Cerebellar nuclear complex (tissue), 1 donor: ENCODE measurements at regions not wholly inside any gene's neighbourhood (a gene's known extent, or its start where the extent isn't known, plus 50 kb on each side); places are given as distances from the start of the nearest gene placed in this dataset.

Source experiments
- DNase-seq, 2 experiments: peaks; one replicate each; lab custom pipeline; 2025; lab: John Stamatoyannopoulos, UW

GRCh38 chr4:25528391-25528790 is 127.3 kb upstream of the SLC34A2 start:
- DNase-seq, result no peak

GRCh38 chr4:25531272-25531671 is 124.4 kb upstream of the SLC34A2 start:
- DNase-seq, result no peak

- DNase-seq, result no peak
Measured at GRCh38 chr4:25532591-25532990, 123.1 kb upstream of the SLC34A2 start.

- no peak for DNase-seq
Measured at GRCh38 chr4:25533256-25533655, 122.4 kb upstream of the SLC34A2 start.

GRCh38 chr4:25535278-25535677 is 120.4 kb upstream of the SLC34A2 start:
- DNase-seq, result no peak

GRCh38 chr4:25535701-25536473 is 119.8 kb upstream of the SLC34A2 start:
- DNase-seq, result no peak

- DNase-seq, result no peak
Measured at GRCh38 chr4:25536564-25537320, 118.9 kb upstream of the SLC34A2 start.

GRCh38 chr4:25538430-25538829 is 117.2 kb upstream of the SLC34A2 start:
- DNase-seq, result no peak

- DNase-seq, result no peak
Measured at GRCh38 chr4:25539241-25539640, 116.4 kb upstream of the SLC34A2 start.

- DNase-seq, result no peak
Measured at GRCh38 chr4:25540734-25541133, 114.9 kb upstream of the SLC34A2 start.

GRCh38 chr4:25547343-25547742 is 108.3 kb upstream of the SLC34A2 start:
- DNase-seq, result no peak

- no peak for DNase-seq
Measured at GRCh38 chr4:25549413-25549812, 106.2 kb upstream of the SLC34A2 start.

- DNase-seq, result no peak
Measured at GRCh38 chr4:25550376-25551030, 105.1 kb upstream of the SLC34A2 start.

- DNase-seq, result no peak
Measured at GRCh38 chr4:25551605-25552004, 104.0 kb upstream of the SLC34A2 start.

GRCh38 chr4:25552580-25553271 is 102.9 kb upstream of the SLC34A2 start:
- DNase-seq, result peak; percentile 29 to 37

- no peak for DNase-seq
Measured at GRCh38 chr4:25559508-25559907, 96.1 kb upstream of the SLC34A2 start.

- no peak for DNase-seq
Measured at GRCh38 chr4:25560605-25561004, 95.0 kb upstream of the SLC34A2 start.

- DNase-seq, result no peak
Measured at GRCh38 chr4:25563071-25563564, 92.5 kb upstream of the SLC34A2 start.

- no peak for DNase-seq
Measured at GRCh38 chr4:25564836-25565235, 90.8 kb upstream of the SLC34A2 start.

GRCh38 chr4:25567253-25567652 is 88.4 kb upstream of the SLC34A2 start:
- no peak for DNase-seq

- DNase-seq, result no peak
Measured at GRCh38 chr4:25569716-25570115, 85.9 kb upstream of the SLC34A2 start.

GRCh38 chr4:25575611-25576010 is 80.0 kb upstream of the SLC34A2 start:
- peak in 1 of 2 experiments; percentile 36 for DNase-seq
